ENCODE measurements at regions not wholly inside any gene's neighbourhood (a gene's known extent, or its start where the extent isn't known, plus 50 kb on each side); places are given as distances from the start of the nearest gene placed in this dataset.
"Not testable (repeated sequence)": the region's sequence is repeated elsewhere in the genome, so short reads cannot be mapped to it uniquely, and the experiment has no call there.

DNA sequence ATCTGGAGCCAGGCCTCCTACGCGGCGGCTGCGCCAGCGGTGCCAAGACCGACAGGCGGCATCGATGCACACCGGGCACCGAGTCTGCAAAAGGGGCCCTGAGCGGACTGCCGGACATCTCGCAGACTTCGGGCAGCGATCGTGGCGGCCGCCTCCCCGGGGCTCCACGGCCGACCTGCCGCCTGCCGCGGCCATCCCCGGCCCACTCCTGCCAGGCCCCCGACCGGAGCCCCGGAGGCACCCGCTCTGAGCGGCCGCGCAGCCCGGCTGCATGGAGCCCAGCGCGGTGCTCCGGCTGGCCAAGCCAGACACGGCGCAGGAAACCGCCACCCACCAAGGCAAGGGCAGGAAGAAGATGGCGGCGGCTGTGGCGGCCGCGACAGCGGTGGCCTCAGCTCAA, 154.2 kb upstream of the KCTD7 start:
- 96% methylated on average over 8 of the region's 45 CpGs for WGBS

DNA sequence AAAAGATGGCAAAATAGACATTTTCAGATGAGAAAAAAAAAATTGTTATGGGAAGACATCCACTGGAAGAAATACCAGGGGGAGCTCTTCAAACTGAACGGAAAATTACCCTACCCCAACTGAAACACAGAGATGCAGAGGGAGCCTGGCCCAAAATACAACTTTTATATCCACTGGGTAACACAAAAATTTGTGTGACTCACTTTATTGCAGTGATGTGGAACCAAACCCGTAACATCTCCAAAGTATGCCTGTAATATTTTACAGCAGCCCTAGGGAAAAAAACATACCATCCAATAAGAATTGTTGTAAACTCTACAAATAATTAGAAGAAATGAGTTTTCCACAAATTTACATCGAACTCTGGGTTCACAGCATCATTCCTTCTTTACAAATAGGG, 152.6 kb upstream of the KCTD7 start:
- not testable (repeated sequence) for H3K4me3 ChIP-seq

More for the DNA sequence above, 154.2 kb upstream of the KCTD7 start:
- H3K9me3 ChIP-seq, result no peaks in the 10 kb centered on the region
- H3K4me1 ChIP-seq, result no peaks in the 10 kb centered on the region
- no peak for TF ChIP-seq POLR2AphosphoS5 (IDR thresholded peaks at IDR 0.05)
- no peak for TF ChIP-seq EP300 (IDR thresholded peaks at IDR 0.05)
- TF ChIP-seq, protein P1, sequence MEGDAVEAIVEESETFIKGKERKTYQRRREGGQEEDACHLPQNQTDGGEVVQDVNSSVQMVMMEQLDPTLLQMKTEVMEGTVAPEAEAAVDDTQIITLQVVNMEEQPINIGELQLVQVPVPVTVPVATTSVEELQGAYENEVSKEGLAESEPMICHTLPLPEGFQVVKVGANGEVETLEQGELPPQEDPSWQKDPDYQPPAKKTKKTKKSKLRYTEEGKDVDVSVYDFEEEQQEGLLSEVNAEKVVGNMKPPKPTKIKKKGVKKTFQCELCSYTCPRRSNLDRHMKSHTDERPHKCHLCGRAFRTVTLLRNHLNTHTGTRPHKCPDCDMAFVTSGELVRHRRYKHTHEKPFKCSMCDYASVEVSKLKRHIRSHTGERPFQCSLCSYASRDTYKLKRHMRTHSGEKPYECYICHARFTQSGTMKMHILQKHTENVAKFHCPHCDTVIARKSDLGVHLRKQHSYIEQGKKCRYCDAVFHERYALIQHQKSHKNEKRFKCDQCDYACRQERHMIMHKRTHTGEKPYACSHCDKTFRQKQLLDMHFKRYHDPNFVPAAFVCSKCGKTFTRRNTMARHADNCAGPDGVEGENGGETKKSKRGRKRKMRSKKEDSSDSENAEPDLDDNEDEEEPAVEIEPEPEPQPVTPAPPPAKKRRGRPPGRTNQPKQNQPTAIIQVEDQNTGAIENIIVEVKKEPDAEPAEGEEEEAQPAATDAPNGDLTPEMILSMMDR (IDR thresholded peaks at IDR 0.05), result no peak
- no peak for TF ChIP-seq POLR2A (IDR thresholded peaks at IDR 0.05)
- no peak overlapping the region for H3K27ac ChIP-seq
- DNase-seq (ENCODE audit: low spot score in 2 of 2), result no peak
- H3K36me3 ChIP-seq, result peaks cover 40% of the 10 kb centered on the region
- H3K4me3 ChIP-seq, result no peak overlapping the region
- H3K27me3 ChIP-seq, result no peaks in the 10 kb centered on the region

GRCh38 chr7:66477822-66478397, 150.8 kb upstream of the KCTD7 start:
- H3K27ac ChIP-seq; H3K9me3 ChIP-seq; H3K4me3 ChIP-seq; DNase-seq (ENCODE audit: low spot score in 2 of 2); H3K27me3 ChIP-seq; H3K4me1 ChIP-seq: not testable (repeated sequence)
- peaks cover 46% of the 10 kb centered on the region for H3K36me3 ChIP-seq
- 89% methylated on average over 3 of the region's 3 CpGs for WGBS

More for the DNA sequence above, 152.6 kb upstream of the KCTD7 start:
- H3K27me3 ChIP-seq; H3K9me3 ChIP-seq; H3K27ac ChIP-seq; DNase-seq (ENCODE audit: low spot score in 2 of 2); H3K4me1 ChIP-seq: not testable (repeated sequence)
- H3K36me3 ChIP-seq, result peaks cover 46% of the 10 kb centered on the region
- WGBS, result 90% methylated on average over 3 of the region's 3 CpGs

GRCh38 chr7:66481229-66481628, 147.5 kb upstream of the KCTD7 start:
- not testable (repeated sequence) for H3K4me3 ChIP-seq; H3K9me3 ChIP-seq; H3K27ac ChIP-seq; DNase-seq (ENCODE audit: low spot score in 2 of 2); H3K27me3 ChIP-seq; H3K4me1 ChIP-seq
- peaks cover 39% of the 10 kb centered on the region for H3K36me3 ChIP-seq
- 46% methylated on average over 1 of the region's 1 CpG for WGBS

- not testable (repeated sequence) for H3K9me3 ChIP-seq
- peaks cover 13% of the 10 kb centered on the region for H3K4me1 ChIP-seq
Observed at GRCh38 chr7:66489065-66489464, 139.6 kb upstream of the KCTD7 start.

GRCh38 chr7:66489741-66490140, 138.9 kb upstream of the KCTD7 start:
- H3K27ac ChIP-seq; H3K4me3 ChIP-seq; H3K36me3 ChIP-seq; H3K27me3 ChIP-seq; H3K9me3 ChIP-seq; DNase-seq (ENCODE audit: low spot score in 2 of 2): not testable (repeated sequence)
- H3K4me1 ChIP-seq, result peaks cover 16% of the 10 kb centered on the region
- WGBS, result 40% methylated on average over 2 of the region's 2 CpGs

More at GRCh38 chr7:66489065-66489464, 139.6 kb upstream of the KCTD7 start:
- H3K27me3 ChIP-seq; H3K4me3 ChIP-seq; H3K36me3 ChIP-seq; H3K27ac ChIP-seq; DNase-seq (ENCODE audit: low spot score in 2 of 2): not testable (repeated sequence)
- 98% methylated on average over 8 of the region's 8 CpGs for WGBS

GRCh38 chr7:66490979-66491378, 137.7 kb upstream of the KCTD7 start:
- peaks cover 16% of the 10 kb centered on the region for H3K4me1 ChIP-seq
- DNase-seq (ENCODE audit: low spot score in 2 of 2); H3K9me3 ChIP-seq; H3K4me3 ChIP-seq; H3K36me3 ChIP-seq; H3K27ac ChIP-seq; H3K27me3 ChIP-seq: not testable (repeated sequence)
- 88% methylated on average over 7 of the region's 11 CpGs for WGBS

GRCh38 chr7:66492405-66492804, 136.3 kb upstream of the KCTD7 start:
- Histone ChIP-seq H3K27ac (peak overlapping the region; percentile 93), H3K4me3 (peak overlapping the region; percentile 84), H3K4me1 (peaks cover 16% of the 10 kb centered on the region)
- not testable (repeated sequence) for DNase-seq (ENCODE audit: low spot score in 2 of 2); H3K36me3 ChIP-seq; H3K27me3 ChIP-seq; H3K9me3 ChIP-seq
- 61% methylated on average over 4 of the region's 7 CpGs for WGBS

DNA sequence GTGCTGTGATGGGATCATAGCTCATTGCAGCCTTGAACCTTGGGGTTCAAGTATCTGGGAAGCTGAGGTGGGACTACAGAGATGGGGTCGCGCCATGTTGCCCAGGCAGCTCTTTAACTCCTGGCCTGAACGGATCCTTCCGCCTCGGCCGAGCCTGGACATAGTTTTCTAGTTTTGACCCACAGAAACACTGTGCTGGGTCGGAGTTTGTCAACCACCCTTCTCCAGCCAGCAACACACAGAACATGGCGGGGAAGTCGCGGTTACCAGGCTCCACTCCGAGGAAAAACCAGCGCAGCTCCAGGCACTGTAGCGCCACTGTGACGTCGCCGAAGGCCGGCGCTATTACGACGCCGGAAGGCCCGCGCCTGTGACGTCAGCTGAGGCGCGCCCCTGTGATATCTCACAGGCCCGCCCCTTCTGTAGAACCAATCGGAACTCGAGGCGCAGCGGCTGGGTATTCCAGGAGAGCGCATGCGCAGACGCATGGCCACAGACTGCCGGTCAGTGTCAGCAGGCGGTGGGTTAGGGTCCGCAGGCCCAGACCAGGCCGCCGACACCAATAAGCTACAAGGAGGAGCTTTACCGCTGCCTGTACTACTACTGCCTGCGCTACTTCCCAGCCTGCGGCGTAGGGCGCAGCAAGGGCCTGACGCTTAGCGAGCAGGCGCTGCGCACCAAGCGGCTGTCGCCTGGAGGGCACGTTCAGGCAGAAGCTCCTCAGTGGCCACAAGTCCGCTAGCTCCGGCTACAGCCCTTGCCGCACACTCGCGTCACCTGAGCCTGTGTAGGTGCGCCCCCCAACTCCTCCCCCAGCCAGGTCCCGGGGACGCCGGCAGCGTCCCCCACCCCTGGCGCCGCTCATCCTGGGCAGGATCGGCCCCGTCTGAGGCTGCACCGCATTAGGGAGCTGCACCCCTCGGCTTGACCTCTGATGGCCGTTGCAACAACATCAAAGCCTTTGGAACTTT, 135.2 kb upstream of the KCTD7 start:
- WGBS, result 0% methylated on average over 8 of the region's 68 CpGs
- H3K4me1 ChIP-seq, result peaks cover 16% of the 10 kb centered on the region
- DNase-seq (ENCODE audit: low spot score in 2 of 2), result peak; percentile 99
- H3K27ac ChIP-seq, result peak overlapping the region; percentile 93
- TF ChIP-seq POLR2A (IDR thresholded peaks at IDR 0.05) (peak; percentile 78 to 91), POLR2AphosphoS5 (IDR thresholded peaks at IDR 0.05) (peak; percentile 67 to 90 (median 87)), EP300 (IDR thresholded peaks at IDR 0.05) (no peak)
- TF ChIP-seq, protein P1 (IDR thresholded peaks at IDR 0.05), result peak; percentile 20 to 29
- no peaks in the 10 kb centered on the region for H3K27me3 ChIP-seq
- H3K36me3 ChIP-seq, result no peaks in the 10 kb centered on the region
- peak overlapping the region; percentile 84 for H3K4me3 ChIP-seq
- no peaks in the 10 kb centered on the region for H3K9me3 ChIP-seq

Measured in suprapubic skin (tissue), 4 donors.